GM21619 (cell line): ENCODE measurements at regions not wholly inside any gene's neighbourhood (a gene's known extent, or its start where the extent isn't known, plus 50 kb on each side); places are given as distances from the start of the nearest gene placed in this dataset.
A peak's percentile ranks its signal among the peaks of the same experiment; 100 is the strongest.

Source experiments
- ATAC-seq: cut with Tn5 transposase; IDR thresholded peaks from one replicate; pipeline ENCODE4 v1.9.1; 2021; ENCODE audit not compliant: unreplicated experiment

DNA sequence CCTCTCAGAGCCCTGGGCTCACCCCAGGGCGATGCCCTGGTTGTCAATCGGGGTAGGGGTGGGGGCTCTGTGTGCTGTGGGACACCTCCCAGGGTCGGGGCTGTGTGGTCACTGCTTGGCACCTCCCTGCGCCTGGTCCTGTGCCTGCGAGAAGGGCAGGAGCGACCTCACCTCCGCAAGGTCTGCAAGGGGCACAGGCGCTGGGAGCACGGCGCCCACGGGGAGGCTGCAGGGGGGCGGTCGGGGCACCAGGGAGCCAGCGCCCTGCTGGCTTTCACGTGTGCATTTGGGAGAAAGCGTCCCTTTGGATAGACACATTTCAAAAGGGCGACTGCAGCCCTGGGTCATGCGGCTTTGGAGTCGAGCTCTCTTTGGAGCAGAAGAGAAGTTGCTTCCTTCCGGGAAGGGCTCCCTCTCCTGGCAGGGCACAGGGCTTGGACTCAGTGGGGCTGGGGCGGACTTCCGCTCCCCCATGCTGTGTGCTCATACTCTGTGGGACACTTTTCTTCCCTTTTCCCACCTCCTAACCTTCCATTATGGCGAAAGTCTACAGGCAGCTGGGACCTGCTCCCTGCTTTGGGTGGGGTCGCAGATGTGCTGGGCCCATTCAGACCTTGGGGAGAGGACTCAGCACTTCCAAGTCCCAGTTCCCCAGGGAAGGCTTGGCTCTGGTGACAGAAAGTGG is 52.9 kb upstream of the SLC28A3 start:
- ATAC-seq = no peak

DNA sequence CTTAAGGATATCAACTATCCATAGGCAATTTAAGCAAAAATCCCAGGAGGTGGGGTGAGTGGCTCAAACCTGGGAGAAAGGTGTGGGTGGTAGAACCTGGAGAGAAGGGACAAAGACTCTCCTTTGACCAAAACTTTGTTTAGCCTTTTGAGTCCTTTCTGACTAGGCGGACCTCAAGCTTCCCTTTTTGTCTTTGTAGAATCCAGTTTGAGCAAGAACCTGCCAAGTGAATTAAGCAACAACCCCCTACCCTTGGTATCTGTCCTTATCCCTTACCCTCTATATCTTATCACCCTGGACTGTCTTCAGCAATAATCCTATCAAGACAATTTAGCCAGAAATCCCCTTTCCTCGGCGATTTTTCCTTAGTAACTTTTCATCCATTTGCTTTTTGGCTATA is 53.5 kb upstream of the SLC28A3 start:
- ATAC-seq = no peak

DNA sequence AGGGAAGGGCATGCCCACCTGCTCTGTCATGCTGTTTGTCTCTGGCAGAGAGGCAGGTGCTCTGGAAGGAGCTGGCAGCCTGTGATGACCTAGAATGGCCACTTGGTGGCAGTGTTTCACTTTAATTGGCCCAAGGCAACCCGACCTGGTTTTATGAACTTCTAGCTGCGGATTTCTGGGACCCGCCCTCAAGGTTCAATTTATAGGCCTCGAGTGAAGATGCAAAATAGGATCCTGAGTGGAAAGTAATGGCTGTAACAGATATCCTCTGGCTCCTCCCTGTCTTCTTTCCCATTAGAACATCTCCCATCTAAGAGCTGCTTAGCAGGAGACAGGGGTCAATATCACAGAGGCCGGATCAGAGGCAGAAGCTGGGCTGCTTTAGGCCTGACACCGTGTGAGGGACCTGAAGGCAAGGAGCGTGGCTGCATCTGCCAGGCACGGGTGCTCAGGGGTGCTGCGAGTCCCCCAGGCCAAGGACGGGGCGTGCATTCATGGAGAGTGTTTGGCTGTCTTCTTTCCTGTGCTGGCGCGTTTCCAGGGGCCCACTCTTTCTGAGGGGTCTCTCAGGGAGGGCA is 56.7 kb upstream of the SLC28A3 start:
- ATAC-seq = peak; percentile 64

DNA sequence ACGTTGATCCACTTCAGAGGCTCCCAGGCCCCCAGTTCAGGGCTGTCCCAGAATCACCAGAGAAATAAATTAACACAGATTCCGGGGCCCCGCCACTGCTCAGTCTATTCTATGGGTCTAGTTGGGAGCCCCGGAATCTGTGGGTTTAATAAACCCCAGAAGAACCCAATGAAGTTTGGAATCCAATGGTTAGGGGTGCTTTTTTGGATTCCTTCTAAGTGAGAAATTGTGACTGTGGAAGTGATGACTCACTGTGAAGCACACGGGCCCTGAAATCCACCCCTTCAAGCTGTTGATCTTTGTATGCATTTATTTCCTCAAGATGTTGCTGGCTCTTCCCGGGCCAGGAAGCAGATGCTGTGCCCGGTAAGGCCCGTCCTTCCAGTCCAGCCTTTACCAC is 57.3 kb upstream of the SLC28A3 start:
- no peak for ATAC-seq

DNA sequence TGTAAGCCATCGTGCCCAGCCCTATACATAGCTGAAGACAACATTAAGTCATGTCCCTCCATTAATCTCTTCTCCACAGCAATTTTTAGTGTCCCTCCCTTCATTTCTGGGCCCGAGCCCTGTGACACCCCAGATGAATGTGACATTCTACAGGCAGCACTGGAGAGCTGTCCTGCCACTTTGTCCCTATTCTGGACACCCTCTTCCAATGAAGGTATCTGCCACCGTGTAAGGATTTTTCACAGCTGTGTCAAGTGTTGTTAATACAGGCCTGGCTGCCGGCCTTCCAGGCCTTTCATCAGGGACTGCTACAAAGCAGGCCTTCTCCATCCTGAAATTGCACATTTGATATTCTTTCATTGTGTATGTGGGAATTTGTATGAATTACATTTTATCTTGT is 62.0 kb upstream of the SLC28A3 start:
- ATAC-seq = no peak

DNA sequence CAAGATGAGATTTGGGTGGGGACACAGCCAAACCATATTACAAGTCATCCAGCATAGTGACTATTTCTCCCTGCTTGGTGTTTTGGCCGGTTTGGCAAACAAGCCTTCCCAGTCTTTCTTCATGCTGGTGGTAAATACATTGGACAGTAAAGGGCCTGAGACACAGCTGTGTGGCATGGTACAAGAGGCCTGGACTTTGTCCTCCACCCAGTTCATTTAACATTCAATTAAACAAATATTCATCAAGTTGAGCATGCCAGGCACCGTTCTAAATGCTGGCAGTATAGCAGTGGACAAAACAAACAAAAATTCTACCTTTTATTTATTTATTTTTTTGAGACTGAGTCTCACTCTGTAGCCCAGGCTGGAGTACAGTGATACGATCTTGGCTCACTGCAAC is 62.7 kb upstream of the SLC28A3 start:
- no peak for ATAC-seq

DNA sequence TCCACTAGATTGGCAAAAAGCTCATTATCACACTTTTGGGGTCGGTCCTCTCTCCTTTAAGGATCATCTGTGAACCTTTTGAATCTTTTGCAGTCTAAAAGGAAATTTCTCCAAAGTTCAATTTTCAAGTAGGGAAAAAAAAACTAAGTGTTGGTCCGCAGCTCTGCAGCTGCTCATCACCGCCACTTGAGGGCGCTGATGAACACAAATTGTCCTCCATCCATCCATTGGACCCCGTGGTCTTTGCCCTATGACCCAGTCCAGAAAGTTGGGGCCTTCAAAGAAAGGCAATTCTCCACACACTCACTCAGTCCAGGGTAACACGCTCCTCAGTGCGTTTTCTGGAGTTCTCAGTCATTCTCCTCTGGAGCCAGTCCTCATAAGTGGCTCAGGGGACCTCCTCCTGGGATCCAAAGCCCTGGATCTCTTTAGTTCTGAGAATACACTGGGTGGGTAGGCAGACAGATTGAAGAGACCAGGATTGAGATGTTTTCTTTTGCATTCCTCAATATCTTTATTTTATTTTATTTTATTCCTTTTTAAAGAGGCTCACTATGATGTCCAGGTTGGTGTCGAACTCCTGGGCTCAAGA is 63.6 kb upstream of the SLC28A3 start:
- no peak for ATAC-seq

DNA sequence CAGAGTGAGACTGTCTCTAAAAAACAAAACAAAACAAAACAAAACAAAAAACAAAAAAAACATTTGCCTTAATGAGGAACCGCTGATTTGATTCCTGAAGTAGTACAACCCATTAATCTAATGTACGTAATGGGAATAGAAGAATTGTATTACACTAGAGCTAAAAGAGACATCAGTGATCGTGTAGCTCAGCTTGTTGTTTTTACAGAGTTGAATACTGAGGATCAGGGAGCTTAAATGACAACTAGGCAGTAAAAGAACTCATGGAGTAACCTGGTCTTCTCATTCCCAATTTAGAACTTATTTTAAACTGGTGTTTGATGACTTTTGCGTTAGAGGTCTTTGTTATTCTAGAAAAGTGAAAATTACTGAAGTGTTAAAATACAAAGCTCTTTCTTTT is 65.1 kb upstream of the SLC28A3 start:
- no peak for ATAC-seq

DNA sequence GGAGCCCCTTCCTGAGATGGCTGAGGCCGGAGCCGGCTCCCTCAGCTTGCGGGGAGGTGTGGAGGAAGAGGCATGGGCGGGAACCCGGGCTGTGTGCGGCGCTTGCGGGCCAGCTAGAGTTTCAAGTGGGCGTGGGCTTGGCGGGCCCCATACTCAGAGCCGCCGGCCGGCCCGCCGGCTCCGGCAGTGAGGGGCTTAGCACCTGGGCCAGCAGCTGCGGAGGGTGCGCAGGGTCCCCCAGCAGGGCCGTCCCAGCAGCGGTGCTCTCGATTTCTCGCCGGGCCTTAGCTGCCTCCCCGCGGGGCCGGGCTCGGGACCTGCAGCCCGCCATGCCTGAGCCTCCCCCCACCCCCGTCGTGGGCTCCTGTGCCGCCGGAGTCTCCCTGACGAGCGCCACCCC is 67.9 kb upstream of the SLC28A3 start:
- ATAC-seq = no peak

DNA sequence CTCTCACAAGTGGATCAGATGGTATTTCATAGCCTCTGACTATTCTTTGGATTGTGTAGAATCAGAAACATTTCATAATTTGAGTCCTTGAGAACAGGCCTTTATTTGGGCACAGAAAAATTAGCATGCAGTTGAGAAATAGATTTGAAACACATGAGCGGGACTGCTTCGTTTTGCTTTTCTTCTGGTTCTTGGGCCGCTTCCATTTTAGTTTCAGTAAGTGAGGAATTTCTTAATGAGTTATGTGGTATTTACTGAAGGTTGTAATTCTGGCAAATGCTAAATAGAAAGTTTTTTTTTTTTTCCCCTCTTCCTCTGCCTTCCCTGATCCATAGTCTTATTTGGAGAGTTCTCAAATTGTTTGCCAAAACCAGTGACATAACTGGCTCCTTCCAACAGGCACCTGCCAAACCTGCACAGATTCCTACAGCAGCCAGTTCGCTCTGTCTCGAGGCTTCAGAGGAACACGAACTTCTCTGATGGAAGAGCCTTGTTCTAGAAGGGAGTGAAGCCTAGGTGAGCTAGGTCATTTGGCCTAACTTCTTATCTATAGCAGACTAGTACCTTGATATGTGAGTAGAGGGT is 71.2 kb upstream of the SLC28A3 start:
- ATAC-seq = no peak

DNA sequence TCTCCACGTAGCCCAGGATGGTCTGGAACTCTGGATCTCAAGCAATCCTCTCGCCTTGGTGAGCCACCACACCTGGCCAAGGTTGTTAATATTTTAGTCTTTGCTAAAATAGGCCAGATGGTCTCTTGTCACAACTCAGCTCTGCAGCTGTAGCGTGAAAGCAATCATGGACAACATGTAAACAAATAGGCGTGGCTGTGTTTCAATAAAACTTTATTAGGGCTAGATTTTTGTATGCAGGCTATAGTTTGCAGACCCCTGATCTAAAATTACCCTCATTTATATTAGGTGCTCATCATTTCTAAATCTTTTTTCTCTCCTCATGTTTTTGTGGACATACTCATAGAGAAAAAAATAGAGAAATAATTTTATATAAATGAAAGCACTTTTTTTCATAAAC is 72.1 kb upstream of the SLC28A3 start:
- no peak for ATAC-seq

DNA sequence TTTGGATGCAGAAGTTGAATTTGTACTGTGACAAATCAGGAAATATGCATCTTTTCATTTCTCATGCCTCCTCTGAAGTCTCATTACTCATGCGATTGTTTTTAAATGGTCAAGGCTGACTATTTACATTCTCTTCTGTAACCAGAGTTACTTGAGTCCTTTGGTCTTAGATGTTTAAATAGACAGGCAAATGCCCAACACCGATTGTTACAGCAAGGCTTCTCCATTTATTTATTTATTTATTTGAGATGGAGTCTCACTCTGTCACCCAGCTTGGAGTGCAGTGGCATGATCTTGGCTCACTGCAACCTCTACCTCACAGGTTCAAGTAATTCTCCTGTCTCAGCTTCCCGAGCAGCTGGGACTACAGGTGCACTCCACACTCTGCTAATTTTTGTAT is 72.7 kb upstream of the SLC28A3 start:
- ATAC-seq = no peak

DNA sequence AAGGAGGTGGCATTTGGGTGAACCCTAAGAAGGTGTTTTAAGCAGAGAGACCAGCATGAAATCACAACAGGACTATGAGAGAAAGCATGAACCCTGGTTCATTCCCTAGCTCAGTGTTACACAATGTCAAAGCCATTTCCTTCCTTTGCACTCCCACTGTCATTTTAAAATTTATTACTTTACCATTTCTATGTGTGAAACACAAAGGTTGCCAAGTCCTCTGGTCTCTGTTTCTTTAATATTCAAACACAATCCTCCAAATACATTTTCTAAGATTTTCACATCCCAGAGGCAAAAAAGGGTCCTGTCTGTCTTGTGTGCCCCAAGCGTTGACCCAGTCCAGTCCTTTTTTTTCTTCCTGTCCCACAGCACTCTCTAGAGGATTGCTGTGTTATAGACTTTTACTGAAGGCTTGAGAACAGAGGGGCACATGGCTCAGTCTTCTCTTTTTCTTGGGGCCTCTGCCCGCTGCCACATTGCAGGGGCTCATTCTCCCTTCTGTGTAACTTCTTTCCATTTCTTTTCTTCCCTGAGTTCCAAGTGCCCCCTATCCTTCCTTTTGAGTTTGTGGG is 78.6 kb upstream of the SLC28A3 start:
- ATAC-seq = no peak

DNA sequence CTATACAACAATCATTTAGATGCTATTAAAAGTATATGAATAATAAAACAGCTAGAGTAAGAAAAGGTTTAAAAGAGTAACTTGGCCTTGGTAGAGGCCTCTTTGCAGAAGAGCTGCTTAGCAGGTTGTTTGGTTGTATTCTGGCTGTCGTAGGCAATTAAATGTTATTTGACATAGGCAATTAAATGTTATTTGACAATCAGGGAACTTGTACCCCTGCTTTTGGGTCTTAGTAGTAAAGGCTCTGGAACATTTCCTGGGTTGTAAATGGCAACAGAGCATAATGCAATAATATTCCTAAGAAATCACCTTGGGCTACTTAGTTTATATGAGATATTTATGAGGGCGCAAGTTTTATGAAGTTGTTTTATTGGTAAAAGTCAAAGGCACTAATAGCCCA is 84.4 kb upstream of the SLC28A3 start:
- no peak for ATAC-seq

DNA sequence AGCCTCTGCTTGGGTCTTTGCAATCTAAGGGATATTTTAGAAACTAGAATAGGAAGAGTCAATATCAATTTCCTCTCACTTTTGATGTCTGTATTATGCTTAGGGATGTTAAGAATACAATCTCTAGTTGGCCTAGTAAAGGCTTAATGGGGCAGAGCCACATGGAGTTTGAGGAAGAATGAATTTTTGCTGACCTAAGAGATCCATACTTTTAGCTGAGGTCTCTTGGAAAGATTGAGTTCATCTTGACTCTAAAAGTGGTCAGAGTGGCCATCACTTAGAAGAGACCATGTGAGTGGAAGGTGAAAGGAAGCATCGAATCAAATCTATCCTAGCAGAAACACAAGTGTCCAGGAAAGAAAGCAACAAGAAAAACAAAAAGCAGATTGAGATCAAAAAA is 92.2 kb upstream of the SLC28A3 start:
- no peak for ATAC-seq

DNA sequence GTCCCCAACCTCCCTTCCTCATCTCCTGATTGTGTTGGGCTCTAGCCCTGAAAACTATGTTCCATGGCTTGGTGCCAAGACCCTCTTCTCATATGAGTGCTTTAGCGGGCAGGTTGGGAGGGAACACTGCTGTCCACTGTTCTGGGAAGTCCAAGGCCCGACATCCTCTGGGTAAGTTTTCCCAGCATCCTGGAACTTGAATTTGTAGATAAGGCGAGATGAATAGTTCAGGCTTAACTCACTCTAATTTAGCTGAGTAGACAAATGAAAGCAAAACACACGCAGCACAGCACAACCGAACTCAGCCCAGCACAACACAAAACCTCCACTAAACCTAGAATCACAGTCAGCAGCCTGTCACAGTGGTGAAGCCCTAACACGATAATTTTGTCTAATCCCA is 95.3 kb upstream of the SLC28A3 start:
- no peak for ATAC-seq

DNA sequence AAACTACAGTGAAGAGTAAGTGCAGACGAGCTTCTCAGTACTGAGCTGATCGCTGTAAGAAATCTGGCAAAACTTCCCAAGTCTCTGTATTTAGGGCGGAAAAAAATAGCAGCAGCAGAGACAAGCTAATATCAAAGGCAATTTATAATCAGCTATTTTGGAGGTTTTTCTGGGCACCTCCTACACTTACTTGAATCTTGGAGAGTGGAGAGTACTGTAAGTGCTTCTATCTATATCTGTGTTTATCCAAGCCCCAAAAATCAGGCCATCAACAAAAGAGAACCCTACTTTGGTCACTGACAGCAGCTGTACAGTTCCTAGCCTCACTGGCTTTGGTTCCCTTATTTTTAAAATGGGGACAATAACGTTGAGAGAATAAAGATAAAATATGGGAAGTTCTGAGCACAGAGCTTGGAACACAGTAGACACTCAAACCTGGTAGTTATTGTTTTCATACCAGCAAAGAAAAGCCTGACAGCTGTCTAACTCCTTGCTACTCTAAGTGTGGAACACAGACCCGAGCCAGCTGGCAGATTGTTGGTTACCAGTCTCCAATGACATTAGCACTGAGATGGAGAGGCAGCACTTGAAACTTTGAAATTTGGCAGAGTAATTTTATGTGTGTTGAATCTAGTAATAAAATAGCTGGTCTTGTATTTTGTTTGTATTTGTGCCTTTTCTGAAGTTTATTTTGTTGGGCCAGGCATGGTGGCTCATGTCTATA is 96.0 kb upstream of the SLC28A3 start:
- ATAC-seq = no peak

DNA sequence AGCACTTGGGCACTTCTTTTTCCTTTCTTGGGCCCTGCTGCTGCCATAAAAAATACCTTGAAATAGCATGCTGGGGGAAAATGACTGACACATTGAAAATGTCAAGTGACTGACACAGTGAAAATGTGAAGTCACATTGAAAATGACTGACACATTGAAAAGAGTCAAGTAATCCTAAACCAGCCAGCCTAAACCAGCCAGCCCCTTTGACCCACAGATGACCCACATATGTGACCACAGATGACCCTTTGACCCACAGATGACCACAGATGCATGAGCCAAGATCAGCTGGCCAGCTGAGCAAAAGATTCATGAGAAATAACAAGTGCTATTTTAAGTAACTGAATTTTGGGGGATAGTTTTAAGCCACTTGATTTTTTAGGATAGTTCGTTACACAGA is 97.8 kb upstream of the SLC28A3 start:
- ATAC-seq = no peak

DNA sequence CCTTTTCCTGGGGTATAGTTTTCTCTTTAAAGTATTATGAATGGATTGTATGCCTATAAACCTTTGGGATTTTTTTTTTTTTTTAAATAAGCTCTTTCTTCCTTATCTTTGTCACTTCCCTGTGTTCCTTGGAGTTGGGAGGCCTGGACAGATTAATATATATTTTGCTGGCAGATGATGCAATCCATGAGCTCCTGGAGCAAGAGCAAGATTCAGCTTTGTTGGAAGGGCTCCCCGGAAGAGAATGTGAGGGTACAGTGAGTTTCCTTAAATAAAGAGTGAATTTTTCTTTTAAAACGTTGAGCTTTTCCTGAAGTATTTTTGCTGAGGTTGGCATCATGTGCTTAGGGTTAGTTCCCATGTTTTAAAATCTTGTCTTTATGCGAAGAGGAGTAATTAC is 98.7 kb upstream of the SLC28A3 start:
- ATAC-seq = no peak

DNA sequence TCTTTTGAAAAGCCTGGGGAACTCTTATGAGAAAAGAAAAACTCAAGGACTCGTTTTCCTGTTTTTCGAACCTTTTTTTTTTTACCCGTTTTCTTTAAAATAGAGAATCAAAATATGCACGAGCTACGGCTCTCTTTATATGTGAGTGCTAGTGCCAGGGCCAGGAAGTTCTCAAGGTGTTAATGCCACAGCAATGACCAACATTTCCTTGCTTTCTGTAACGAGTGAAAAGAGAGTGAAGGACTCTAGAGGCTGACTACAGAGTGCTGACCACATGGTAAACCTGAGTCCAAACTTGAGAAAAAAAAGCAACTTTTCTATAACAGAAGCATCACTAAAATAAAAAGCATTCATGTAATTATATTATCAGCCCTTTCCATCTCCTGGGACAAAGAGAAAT is 102.2 kb upstream of the SLC28A3 start:
- no peak for ATAC-seq

DNA sequence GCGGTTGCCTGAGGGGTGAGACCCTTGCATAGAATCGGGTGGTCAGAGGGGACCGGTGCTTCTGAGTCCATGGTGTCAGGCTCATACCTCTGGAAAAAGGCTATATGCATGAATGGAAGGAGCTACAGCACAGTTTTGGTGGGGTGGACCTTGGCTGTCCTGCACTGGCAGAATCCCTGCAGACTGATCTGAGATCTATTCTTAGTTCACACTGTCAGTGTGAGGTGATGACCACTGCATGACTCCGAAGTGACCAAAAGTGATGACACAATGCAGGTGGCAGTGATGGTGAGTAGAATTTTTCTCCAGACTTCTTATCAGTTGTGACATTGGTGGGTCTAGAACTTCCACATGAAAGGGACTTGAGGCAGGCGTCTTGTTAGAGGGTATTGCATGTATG is 105.2 kb upstream of the SLC28A3 start:
- no peak for ATAC-seq

DNA sequence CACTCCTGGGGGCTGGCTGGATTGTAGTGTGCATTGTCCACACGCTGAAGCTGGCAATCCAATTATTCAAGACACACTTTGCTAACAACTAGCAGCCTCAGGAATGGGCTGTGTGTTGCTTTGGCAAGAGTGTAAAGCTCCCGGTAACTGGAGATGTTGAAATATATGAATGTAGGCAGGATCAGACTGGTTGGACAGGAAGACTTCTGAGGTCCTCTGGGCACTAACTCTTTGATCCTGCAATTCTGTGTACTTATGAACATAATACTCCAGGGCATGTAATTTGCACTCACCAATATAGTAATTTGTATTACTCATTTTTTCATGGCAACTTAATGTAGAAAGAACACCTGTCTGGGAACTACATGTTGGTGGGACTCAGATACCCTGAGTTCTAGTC is 106.7 kb upstream of the SLC28A3 start:
- ATAC-seq = no peak
